Epithelial cell of esophagus (primary cell): ENCODE measurements at regions not wholly inside any gene's neighbourhood (a gene's known extent, or its start where the extent isn't known, plus 50 kb on each side); places are given as distances from the start of the nearest gene placed in this dataset.

Experiments
- DNase-seq: peaks from one replicate; pipeline ENCODE4 v3.0.0; 2010; ENCODE audit warnings: low read depth
- H3K4me3 ChIP-seq: 2 replicates; pipeline ENCODE4 v1.5.1; 2011; ENCODE audit warnings: mild to moderate bottlenecking, low read length, control low read depth
- TF ChIP-seq, protein P1 (sequence below): IDR thresholded peaks from 2 replicates; pipeline ENCODE4 v1.5.1; 2011; ENCODE audit warnings: low read depth, mild to moderate bottlenecking, low read length, control low read depth, inconsistent platforms; ENCODE audit not compliant: insufficient read depth; ENCODE audit errors: missing control alignments

GRCh38 chr10:71021402-71021801 lies 133.0 kb upstream of the PCBD1 start:
- TF ChIP-seq, protein P1, sequence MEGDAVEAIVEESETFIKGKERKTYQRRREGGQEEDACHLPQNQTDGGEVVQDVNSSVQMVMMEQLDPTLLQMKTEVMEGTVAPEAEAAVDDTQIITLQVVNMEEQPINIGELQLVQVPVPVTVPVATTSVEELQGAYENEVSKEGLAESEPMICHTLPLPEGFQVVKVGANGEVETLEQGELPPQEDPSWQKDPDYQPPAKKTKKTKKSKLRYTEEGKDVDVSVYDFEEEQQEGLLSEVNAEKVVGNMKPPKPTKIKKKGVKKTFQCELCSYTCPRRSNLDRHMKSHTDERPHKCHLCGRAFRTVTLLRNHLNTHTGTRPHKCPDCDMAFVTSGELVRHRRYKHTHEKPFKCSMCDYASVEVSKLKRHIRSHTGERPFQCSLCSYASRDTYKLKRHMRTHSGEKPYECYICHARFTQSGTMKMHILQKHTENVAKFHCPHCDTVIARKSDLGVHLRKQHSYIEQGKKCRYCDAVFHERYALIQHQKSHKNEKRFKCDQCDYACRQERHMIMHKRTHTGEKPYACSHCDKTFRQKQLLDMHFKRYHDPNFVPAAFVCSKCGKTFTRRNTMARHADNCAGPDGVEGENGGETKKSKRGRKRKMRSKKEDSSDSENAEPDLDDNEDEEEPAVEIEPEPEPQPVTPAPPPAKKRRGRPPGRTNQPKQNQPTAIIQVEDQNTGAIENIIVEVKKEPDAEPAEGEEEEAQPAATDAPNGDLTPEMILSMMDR, result no peak
- H3K4me3 ChIP-seq, result no peak overlapping the region
- DNase-seq, result no peak

- TF ChIP-seq, protein P1, result no peak
- no peak overlapping the region for H3K4me3 ChIP-seq
Measured at GRCh38 chr10:71023704-71024283, 135.4 kb upstream of the PCBD1 start.

DNA sequence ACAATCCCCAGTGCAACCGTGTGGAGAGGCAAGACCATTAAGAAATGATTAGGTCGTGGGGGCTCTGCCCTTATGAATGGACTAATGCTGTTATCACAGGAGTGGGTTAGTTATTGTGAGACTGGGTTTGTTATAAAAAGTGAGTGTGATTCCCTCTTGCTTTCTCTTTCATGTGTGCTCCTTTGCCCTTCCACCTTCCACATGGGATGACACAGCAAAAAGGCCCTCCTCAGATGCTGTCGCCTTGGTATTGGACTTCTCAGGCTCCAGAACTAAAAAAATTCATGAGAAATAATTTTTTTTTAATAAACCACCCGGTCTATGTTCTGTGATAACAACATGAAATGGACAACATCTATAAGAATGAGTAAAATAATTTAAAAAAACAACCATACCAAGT lies 136.1 kb upstream of the PCBD1 start:
- H3K4me3 ChIP-seq, result no peak overlapping the region
- DNase-seq, result no peak
- TF ChIP-seq, protein P1, result no peak

More at GRCh38 chr10:71023704-71024283, 135.4 kb upstream of the PCBD1 start:
- DNase-seq, result no peak

DNA sequence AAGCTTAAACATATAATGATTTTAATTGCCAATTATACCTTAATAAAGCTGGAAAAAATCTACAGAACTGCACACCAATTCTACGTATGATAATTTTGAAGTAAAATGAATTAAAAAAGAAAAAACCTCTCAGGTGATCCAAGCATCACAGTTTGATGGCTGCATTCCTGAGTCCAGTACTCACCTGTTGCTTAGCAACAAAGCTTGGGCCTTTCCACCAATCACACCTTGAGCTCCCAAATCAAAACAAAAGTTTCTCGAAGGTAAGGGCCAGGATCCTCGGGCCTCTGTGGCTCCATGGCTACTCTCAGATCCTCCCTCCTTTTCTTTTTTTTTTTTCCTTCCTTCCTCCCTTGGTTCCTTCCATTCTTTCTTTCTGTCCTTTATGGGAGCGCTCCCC lies 137.2 kb upstream of the PCBD1 start:
- no peak overlapping the region for H3K4me3 ChIP-seq
- peak; percentile 54 for DNase-seq
- TF ChIP-seq, protein P1, result no peak

DNA sequence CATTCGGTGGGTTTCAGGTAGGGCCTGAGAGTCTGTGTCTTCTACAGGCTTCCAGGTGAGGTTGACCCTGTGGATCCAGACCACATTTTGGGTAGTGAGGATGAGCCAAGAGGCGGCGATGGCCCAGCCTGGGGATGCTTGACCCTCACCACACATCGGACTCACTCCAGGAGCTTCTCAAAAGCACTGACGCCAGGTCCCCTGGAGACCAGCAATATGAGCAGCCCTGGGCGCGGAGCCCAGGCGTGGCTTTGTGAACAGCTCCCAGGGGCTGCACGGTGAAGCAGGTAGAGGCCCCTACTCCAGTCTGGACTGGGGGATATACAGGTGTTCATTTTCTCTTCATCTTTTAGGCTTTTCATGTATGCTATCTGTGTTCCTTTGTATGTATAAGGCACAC lies 139.7 kb upstream of the PCBD1 start:
- no peak overlapping the region for H3K4me3 ChIP-seq
- TF ChIP-seq, protein P1, result no peak
- no peak for DNase-seq

- TF ChIP-seq, protein P1, result no peak
- DNase-seq, result peak; percentile 76
- no peak overlapping the region for H3K4me3 ChIP-seq
Measured at GRCh38 chr10:71029411-71029892, 141.1 kb upstream of the PCBD1 start.

DNA sequence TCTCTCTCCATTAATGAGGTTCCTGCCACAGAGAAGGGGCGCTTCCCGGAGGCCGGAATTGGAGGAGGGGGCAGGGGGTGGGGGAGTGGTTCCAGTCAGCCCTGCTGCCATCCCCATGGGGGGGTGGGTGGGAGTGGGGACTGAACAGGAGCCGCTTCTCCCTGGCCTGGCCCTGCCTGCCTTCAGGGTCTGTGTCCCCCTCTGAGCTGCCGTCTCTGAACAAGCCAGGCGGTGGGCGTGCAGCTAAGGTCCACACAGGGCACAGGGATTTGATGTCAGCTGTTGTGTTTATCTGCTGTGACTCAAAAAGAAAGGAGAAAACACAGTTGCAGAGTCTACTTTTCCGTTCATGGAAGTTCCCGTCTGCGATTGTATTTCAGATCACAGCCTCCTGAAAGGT lies 141.5 kb upstream of the PCBD1 start:
- TF ChIP-seq, protein P1, result no peak
- no peak for DNase-seq

More for the DNA sequence above, 141.5 kb upstream of the PCBD1 start:
- no peak overlapping the region for H3K4me3 ChIP-seq
